GM13977 (cell line): ENCODE measurements at regions not wholly inside any gene's neighbourhood (a gene's known extent, or its start where the extent isn't known, plus 50 kb on each side); places are given as distances from the start of the nearest gene placed in this dataset.

Experiments used
- DNase-seq: peaks from one replicate; pipeline ENCODE4 v3.0.0; 2012; ENCODE audit warnings: low spot score
- CTCF ChIP-seq: IDR thresholded peaks from 2 replicates; pipeline ENCODE4 v1.5.1; 2012; ENCODE audit warnings: mild to moderate bottlenecking, control low read depth; ENCODE audit not compliant: insufficient read depth; ENCODE audit errors: extremely low read depth, missing control alignments
- in situ Hi-C: fragments of 300-500 bp; cut with MboI; formaldehyde crosslinking; loops from one replicate; pipeline ENCODE4 v1.12.0; 2022; ENCODE audit warnings: low sequenced_read_pairs, low pct_unique_long_range_greater_than_20kb, mixed read lengths, inconsistent platforms; ENCODE audit not compliant: unreplicated experiment

GRCh38 chr4:179927473-179927872 lies 2315.7 kb upstream of the TENM3 start:
- TF ChIP-seq CTCF = no peak
- no peak for DNase-seq
- in situ Hi-C loops = no loop called here

GRCh38 chr4:179941911-179942310 lies 2301.3 kb upstream of the TENM3 start:
- no peak for DNase-seq
- in situ Hi-C loops = no loop called here
- no peak for TF ChIP-seq CTCF

- DNase-seq = no peak
- in situ Hi-C loops = no loop called here
- TF ChIP-seq CTCF = no peak
These were observed 2266.4 kb upstream of the TENM3 start for GRCh38 chr4:179976777-179977176.

GRCh38 chr4:179977378-179977777 lies 2265.8 kb upstream of the TENM3 start:
- TF ChIP-seq CTCF = no peak
- in situ Hi-C loops = no loop called here
- no peak for DNase-seq

- in situ Hi-C loops = no loop called here
- no peak for TF ChIP-seq CTCF
- no peak for DNase-seq
These were observed 2262.0 kb upstream of the TENM3 start for GRCh38 chr4:179981161-179981560.

GRCh38 chr4:179989975-179990374 lies 2253.2 kb upstream of the TENM3 start:
- peak; percentile 18 for DNase-seq
- in situ Hi-C loops = no loop called here
- TF ChIP-seq CTCF = no peak

- in situ Hi-C loops = no loop called here
- no peak for DNase-seq
- no peak for TF ChIP-seq CTCF
These were observed 2233.9 kb upstream of the TENM3 start for GRCh38 chr4:180009316-180009715.
